GM19397 (cell line): ENCODE measurements at regions not wholly inside any gene's neighbourhood (a gene's known extent, or its start where the extent isn't known, plus 50 kb on each side); places are given as distances from the start of the nearest gene placed in this dataset.

Experiments used
- ATAC-seq: cut with Tn5 transposase; IDR thresholded peaks from one replicate; pipeline ENCODE4 v1.9.1; 2021; ENCODE audit warnings: mild to moderate bottlenecking, moderate library complexity; ENCODE audit not compliant: unreplicated experiment

DNA sequence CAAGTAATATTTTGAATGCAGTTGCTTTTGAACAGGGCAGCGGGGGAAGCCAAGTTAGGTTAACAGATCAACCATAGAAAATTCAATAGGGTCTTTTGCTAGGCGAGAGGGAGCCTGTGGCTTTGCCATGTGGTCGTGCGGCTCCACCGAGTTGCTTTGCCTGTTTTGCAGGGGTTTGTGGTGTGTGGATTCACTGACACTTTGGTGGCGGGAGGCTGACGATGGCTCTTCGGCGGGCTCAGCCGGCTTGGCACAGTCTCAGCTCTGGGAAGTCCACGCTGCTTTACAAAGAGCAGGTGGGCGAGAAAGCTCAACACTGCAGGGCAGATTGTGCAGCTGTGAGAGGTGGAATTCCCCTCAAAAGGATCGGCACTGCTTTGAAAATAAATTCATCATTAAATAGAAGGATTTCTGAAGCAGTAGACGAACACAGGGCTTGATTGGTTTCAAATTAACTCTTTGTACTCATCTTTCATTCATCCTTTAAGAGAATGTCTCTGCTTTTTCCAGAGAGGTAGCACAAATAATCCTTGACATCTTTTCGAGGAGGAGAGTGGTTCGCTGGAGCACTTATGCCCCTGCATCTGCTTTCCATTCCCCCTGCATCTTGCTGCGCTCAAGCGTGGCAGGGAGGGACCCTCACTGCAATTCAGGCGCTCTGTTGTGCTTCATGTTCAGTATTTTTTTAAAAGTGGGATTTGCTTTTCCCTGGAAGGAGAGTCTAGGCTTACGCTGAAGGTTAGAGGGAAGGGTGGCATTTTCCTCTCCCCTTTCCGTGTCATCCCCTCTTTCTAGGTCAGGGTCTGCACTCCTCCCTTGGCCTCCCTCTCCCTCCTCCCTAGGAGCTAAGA is 201.8 kb upstream of the LEF1 start:
- ATAC-seq: no peak

DNA sequence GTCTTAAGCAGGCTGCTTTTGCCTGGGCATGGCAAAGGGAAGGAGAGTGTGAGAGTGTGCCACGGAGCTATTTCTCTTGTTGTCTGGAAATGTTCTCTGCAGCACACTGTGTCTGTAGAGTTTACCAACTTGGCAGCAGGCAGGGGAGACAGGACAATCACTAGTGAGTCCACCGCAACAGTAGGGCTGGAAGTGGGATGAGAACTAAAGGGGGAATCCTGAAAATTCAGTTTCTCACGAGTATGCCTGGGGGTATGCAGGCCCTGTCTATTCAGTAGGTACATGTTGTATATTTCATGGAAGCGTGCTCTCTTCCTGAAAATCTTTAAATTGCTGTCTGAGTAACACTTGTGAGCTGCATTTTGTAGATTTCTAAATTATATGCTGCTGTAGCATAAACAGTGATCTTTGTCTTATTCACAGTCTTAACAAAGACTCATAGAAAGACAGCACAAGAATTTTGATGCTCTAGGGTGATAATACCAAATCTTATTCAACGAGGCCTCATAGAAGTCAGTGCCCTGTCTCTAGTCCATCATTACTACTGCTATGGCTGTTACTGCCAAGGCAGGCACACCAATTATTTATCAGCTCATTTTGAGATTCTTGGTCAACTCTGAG is 200.4 kb upstream of the LEF1 start:
- no peak for ATAC-seq

DNA sequence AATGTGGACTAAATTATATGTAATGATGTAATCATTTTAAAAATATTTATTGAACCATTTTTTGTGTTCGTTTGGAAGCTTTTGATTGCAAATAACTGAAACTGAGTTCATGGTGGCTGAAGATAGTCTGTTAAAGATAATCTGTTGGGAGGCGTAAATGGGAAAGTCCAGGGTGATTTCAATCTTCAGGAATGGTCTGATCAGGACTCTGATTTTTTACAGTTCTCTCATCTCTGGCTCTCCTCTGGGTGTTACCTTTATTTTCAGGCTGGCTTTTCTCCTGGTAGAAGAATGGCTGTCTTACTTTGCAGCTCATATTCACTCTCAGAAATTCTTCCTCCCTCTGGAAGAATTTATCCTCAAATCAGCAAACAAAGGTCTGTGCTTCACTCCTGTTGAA is 199.0 kb upstream of the LEF1 start:
- ATAC-seq: no peak

DNA sequence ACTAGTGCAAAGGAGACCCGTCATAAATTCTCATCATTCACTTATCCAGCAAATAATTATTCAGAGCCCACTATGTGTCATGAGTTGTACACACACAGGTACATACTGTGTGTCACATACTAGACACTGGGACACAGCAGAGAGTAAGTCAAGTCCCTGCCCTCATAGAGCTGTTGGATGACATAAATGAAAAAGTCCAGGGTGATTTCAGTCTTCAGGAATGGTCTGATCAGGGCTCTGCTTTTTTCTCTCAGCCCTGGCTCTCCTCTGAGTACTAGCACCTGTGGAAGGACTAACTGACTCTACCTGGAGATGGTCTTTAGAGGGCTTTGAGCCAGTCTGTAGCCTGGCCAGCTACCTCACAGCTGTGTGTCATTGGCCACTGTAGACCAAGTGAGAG is 198.0 kb upstream of the LEF1 start:
- no peak for ATAC-seq

DNA sequence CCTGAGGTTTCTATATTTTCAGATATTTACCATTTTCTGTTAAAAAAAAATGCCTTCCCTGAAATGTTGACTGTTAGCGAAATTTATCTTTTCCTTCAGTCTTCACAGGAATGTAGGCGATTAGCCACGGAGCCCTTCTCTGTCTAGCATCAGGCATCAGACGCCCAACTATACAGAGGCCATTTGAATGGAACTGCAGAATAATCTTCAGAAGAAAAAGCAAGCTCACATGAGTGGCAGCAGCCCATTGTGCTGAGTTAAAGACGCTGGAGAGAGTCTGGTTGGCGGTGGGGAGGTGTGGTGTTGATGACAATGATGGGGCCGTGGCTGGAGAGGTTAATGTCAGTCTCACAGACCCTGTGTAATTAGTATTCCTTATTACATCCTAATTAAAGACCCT is 196.8 kb upstream of the LEF1 start:
- no peak for ATAC-seq

DNA sequence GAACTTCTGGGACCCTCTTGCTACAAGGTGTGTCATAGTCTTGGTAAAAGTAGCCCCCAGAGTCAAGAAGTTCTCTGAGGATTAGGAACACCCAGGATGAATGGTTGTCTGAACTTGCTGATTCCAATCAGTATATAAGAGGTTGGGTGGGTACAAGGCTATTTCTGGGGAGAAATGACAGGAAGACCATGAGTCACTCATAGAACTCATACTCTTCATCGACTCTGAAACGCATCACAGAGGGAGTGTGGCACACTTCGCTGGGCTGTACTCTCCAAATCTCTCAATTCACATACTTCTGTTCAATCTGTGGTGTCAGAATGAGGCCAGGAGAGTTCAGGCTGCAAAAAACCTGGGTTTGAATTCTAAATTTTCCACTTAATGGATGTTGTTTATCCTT is 193.2 kb upstream of the LEF1 start:
- no peak for ATAC-seq

DNA sequence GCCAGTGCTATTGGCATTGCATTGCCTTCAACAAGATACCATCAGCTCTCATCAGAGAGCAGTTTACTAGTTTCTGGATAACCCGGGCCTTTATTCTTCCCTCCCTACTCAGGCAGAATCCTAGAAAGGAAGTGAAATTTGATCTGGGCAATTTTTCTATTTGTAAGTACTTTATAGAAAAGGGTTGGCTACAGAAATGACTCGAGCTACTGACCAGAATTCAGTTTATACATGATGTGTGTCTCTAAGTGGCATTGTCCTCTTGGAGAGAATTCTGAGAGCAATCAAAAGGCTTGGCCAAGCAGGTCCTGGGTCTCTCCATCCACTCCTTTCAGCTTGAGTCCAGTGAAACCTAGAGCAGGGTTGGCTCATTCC is 192.7 kb upstream of the LEF1 start:
- no peak for ATAC-seq

DNA sequence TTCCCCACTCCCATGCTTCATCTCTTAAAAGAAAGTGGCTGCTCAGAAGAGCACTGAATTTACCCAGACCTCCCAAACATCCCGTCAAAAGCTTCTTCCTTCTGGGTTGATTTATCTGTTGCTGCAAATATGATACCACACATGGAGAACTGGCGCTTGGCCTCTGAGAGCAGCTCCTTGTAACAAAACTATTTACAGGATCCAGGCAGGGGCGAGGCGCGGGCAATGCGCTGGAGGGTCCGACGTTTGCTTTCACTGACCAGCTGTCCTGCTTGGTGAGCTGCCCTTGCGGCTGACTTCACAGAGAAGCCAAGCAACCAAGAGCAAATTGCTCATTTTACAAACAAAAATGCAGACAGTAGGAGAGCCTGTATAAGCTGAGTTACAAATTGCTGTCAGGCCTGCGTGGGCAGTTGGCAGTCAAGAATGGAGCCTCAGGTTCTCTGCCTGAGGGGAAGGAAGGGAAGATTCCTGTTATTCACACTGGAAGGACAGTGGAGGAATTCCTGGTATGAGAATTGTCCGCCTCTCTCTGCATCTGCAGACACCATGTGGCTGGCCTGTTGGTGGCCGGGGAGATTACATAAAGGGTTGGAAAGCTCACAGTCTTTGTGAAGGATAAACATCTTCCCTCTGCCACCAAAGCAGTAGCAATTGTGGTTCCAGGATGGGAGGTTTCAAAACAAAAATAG is 192.2 kb upstream of the LEF1 start:
- no peak for ATAC-seq

DNA sequence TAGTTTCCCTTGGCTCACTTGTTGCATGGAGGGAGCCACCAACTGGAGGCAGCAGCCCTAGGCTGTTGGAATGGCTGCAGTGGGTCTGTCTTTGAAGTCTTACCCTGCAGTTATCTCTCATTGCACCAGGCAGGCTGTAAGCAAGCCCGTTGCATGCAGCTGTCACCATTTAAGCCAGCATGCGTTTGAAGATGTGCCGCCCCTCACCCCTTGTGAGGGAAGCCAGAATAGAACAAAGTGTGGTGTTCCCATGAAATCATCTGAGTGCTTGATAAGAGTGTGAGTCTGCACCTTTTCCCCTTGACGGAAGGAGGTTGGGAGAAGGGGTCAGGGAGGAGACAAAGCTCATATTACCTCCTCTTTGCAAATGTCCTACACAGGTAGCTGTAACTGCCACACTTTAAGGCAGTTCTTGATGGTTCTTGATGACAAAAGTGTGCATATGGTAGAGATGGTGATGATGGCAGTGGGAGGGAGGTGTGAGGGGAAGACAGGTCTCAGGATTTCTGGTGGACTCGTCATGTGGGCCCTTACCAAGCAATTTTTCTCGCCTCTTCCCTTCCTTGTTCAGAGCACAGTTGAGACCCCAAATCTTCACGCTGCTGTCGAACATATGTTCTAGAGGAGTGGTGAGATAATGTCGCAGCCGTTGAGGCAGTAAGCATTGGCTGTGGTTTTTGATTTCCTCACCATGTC is 191.4 kb upstream of the LEF1 start:
- no peak for ATAC-seq

DNA sequence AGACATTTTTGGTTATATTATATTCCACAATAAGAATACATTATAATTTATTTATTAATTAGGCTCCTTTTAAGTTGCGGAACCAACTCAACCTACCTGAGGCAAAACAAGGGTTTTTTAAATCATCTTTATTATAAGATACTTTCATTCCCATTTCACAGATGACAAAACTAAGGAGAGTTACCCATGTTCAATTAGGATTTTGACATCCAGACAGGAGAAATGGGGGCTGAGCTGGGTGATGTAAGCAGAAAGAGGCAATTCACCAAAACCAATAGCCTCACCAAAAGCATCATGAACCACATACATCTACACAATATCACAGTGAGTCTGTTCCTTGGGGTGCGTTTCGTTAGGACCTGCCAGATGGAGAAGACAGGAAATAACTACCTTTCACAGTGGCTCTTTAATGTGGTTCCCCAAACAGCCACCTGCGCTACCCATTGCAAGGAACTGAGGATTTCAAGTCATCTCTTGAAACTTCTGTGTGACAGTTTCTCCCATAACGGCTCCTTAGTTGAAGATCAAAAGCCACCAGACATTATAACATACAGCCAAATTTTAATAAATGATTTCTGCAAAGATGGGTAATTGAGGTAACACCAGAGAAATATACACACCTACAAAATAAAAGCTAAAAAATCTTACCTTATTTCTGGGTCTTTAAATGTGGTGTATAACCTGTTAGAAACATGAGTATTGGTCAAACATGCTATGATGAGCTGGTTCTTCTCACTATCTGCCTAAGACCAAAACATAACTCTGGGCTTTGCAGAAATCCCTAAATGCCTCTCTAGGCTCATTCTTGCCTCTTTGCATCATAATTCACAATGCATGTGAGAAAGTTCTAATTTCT is 190.6 kb upstream of the LEF1 start:
- ATAC-seq: no peak

DNA sequence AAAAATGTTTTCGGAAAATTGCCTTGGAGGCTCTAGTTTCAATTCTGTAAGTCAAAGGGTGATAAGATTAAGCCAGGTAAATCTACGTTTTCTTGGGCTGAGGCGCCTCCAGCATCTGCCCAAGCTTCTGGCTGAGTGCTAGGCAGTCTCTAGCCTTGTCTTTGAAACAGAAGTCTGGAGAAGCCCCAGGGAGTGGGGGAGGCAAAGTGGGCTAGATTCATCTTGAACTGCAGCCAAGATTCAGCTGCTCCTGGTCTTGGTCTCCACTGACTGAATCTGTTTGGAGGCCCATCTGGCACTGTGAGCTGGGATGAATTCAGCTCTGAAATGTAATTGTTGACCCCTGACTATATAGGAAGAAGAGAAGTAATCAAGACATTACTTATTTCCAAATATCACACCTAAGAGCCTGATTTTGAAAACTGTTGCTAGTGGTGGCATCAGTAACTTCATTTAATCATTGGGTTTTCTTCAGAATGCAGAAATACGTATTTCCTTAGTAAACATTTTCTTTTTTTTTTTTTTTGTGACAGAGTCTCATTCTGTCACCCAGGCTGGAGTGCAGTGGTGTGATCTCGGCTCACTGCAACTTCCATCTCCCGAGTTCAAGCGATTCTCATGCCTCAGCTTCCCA is 187.3 kb upstream of the LEF1 start:
- ATAC-seq: no peak

DNA sequence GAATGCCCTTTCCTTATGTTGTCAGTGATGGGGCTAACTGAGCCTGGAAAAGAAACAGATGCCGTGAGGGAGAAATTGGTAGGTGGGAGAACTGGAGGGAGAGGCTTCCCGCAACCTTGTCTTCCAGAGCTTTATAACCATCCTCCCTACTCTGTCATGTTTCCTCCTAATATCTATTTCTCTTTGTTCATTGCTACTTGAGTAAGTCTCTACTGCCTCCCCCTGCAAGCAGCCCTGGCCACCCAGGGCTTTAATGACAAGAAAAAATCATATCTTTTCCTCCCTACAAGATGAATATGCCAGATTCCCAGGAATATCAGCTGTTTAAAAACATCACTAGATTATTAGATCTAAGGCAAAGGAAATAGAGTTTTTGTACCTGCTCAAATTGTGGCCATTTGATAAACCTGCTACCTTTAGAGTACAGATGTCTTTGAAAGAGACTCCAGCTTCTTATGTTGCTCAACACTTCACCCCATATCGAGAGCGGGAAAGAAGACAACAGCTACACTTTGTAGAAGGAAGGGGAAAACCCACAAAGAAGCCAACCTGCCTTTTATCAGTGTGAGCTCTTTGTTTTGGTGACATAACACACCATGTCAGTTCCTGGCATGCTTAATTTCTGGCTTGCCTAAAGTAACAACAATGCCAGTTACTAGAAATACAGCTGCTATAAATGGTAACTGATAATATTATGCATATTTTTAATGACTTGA is 186.6 kb upstream of the LEF1 start:
- no peak for ATAC-seq

DNA sequence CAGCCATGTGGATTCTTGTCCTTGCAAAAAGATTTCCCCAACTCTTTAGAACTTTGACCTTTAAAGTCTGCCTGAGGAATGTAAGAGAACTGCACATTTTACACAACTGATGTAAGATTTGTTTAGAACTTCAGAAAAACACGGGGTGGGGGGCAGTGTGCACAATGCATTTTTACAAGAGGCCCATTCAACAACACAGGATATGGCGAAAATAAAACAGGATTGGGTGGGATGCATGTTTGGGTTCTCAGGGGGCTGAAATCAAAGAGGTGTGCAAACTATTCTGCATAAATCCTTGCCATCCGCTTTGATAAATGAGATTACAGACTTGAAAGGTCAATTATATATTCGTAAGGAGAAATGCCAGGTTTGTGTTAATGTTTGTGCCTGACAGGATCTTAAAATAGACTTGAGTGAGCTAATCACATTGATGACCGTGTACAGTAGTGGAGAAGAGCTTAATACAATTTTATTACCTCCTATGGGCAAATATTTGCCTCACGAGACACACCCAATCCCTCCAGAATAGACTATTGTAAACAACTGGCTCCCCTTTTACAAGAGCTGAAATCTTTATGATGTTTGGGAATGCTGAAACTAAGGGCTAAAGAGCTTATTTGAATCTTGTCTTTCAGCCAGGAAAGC is 184.1 kb upstream of the LEF1 start:
- ATAC-seq: no peak

DNA sequence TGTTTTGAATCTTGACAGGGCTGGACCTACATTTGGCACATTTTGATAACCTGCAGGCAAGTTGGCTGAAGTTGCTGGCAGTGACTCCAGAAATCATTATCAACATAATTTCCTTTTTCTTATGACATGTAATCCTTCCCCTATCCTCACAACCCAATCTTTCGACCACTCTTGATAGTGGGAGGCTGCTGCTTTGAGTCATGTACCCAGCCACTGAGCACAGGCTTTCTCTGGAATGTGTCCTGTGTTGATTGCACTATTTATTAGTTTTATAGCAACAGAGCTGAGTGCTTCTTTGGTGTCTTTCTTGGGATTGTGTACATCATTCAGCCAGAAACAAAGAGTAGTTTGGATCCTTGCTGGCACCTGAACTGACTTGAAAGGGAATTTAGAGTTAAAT is 183.1 kb upstream of the LEF1 start:
- ATAC-seq: no peak

DNA sequence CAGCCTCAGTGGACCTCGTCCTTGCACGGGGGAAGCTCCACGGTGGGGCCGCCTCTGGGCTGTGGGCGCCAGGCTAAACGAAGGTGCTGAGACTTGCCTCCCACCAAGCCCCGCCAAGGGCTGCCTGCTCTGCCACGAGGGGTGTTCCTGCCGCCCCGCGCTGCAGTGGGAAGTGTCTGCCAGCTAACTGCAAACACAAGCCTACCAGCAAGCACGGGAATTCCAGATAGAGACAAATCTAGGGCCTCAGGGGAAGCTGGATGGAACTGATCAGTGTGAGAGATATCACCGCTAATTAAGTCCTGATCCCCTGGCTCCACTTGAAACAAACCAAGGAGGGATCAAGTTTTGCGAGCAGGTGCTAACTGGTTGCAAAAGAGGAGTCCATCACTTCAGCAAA is 181.6 kb upstream of the LEF1 start:
- ATAC-seq: no peak

DNA sequence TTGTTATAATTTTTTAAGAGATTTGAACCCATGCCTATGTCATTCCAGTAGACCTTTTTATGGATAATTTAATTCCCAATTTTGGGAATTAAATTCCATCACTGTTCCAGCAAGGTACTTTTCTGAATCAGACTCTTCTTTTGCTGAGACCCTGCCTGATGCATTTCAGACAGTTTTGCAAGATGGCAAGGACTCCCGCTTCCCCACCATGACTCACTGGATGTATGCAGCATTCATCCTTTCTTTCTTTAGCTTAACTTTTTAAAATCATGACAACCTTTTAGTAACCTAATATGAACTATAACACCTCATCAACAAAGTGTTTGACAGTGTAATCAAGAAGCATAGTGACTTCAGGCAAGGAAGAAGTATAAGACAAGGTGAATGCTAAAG is 178.1 kb upstream of the LEF1 start:
- no peak for ATAC-seq

DNA sequence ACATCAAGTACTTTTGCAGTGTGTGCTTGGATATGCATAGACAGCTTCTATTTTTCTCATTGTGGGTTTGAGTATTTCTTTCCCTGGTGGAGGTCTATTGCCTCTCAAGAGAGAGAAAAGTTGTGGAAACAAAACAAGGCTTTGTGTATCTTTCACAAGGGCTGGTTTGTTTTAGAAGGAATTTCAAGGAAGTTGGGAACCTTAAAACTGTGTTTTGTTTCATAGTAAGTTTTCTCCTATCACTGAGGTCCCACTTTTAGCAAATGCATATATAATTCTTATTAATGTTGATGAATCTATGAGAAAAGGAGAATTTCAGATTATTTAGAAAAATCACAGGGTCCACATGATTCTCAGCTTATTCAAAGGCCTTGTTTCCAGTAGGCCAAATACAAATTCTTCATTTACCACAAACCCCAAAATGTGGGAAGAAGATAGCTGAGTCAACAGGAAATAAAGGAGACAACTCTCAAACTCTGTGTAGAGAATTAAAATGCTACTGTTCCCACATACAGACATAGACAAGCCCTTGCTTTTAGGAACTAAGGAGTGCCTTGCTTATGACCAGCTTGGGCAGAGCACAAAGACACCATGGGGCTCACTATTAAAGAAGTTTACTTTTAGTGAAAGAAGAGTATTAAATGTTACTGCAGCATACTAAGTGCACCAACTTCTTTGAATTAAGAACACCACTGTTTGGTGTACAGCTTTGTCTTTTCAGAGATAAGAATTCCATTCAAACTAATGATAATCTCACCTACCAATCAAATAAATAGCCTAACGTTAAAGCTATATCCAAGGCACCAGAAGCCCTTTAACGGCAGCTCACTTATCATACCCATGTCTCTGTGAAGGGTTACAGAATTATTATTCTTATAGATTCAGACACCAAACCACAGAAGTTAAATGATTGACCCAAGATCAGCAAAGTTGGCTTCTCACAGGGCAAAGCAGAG is 177.4 kb upstream of the LEF1 start:
- ATAC-seq: no peak
